HG03097 (cell line): ENCODE measurements at regions not wholly inside any gene's neighbourhood (a gene's known extent, or its start where the extent isn't known, plus 50 kb on each side); places are given as distances from the start of the nearest gene placed in this dataset.
"Not testable (repeated sequence)": the region's sequence is repeated elsewhere in the genome, so short reads cannot be mapped to it uniquely, and the experiment has no call there.

Experiments
- ATAC-seq: cut with Tn5 transposase; IDR thresholded peaks from one replicate; pipeline ENCODE4 v1.9.1; 2021; ENCODE audit not compliant: unreplicated experiment, low FRiP score

- ATAC-seq = no peak
Observed at GRCh38 chr10:109308971-109309370, 614.3 kb downstream of the XPNPEP1 start.

GRCh38 chr10:109307102-109307501, 616.2 kb downstream of the XPNPEP1 start:
- ATAC-seq = not testable (repeated sequence)

GRCh38 chr10:109306698-109307097, 616.6 kb downstream of the XPNPEP1 start:
- ATAC-seq = no peak

DNA sequence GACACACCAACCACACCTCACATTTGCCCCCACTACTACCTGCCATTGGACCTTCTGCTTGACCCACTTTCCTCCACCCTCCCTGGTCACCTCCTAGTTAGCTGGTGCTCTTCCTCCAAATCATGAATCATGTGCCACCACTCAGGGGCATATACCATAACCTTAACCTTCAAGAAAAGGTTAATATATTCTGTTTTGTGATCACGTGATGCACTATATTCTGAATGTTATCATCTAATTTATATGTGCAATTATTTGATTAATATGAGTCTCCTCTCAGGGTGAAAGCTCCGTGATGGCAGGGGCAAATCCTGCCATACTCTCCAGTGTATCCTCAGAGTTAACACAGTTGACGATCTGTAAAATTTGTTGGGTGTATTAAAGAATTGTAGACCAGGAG, 635.5 kb downstream of the XPNPEP1 start:
- ATAC-seq = no peak

- no peak for ATAC-seq
Observed at GRCh38 chr10:109282510-109282909, 640.8 kb downstream of the XPNPEP1 start.

- no peak for ATAC-seq
Observed at GRCh38 chr10:109281347-109281746, 642.0 kb downstream of the XPNPEP1 start.

DNA sequence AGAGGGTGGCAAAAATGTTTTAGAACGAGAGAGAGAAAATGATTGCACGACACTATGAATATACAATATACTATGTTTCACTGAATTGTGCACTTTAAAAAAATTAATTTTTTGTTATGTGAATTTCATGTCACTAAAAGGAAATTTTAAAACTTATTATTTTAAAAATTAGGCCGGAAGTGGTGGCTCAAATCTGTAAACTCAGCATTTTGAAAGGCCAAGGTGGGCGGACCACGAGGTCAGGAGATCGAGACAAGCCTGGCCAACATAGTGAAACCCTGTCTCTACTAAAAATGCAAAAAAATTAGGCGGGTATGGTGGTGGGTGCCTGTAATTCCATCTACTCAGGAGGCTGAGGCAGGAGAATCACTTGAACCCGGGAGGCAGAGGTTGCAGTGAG, 642.5 kb downstream of the XPNPEP1 start:
- no peak for ATAC-seq

- no peak for ATAC-seq
Observed at GRCh38 chr10:109277456-109277855, 645.9 kb downstream of the XPNPEP1 start.

DNA sequence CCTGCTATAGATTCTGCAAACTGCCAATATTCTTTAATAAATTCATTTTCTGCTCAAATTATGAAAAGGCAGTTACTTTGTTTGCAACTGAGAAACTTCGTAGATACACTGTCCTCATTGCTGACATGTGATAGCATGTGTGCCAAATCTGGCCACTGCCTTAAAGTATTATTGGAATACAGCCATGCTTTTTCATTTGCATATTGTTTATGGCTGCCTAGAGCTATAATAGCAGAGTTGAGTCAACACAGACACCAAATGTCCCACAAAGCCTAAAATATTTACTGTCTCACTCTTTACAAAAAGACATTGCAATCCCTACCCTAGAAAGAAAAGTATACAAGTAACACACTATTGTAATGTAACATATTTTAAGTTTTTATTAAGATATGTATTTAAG, 647.4 kb downstream of the XPNPEP1 start:
- no peak for ATAC-seq

DNA sequence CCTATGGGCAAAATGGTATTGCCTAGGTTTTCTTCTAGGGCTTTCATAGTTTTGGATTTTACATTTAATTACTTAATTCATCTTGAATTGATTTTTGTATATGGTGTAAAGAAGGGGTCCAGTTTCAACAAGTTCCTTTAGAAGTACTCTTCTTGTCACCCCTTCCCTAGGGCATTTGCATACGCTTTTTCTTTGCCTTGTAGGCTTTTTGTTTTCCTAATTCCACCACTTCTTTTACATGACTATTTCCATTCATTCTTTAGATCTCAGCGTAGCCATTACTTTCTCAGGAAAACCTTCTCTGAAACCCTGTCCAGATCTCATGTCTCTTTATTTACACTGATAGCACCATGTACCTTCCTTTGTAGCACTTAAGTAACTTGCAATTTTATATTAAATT, 648.6 kb downstream of the XPNPEP1 start:
- ATAC-seq = no peak

GRCh38 chr10:109270173-109270572, 653.1 kb downstream of the XPNPEP1 start:
- ATAC-seq = no peak

DNA sequence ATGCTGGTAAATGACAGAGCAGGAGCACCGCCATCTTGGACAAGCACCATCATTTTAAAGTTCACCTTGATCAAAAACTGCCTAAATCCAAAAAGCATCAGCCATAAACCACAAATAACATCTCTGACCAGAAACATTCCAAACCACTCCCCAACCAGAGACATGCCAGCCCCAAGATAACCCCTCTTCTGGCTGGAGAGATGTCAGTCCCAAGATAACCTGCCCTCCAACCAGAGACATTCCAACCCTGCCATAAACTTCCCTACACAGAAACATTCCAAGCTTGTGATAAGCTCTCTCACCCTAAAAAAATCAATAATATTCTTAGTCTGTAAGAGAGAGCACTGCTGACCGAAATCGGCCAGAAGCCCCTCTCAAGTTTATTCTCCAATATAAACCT, 659.3 kb downstream of the XPNPEP1 start:
- no peak for ATAC-seq

DNA sequence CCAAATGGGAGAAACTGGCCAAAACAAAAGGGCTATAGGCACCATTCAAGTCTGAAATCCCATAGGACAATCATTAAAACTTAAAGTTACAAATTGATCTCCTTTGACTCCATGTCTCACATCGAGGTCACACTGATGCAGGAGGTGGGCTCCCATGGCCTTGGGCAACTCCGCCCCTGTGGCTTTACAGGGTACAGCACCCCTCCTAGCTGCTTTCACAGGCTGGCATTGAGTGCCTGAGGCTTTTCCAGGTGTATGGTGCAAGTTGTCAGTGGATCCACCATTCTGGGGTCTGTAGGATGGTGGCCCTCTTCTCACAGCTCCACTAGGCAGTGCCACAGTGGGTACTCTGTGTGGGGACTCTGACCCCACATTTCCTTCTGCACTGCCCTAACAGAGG, 662.1 kb downstream of the XPNPEP1 start:
- no peak for ATAC-seq

GRCh38 chr10:109259293-109259692, 664.0 kb downstream of the XPNPEP1 start:
- no peak for ATAC-seq

- no peak for ATAC-seq
Observed at GRCh38 chr10:109253306-109253705, 670.0 kb downstream of the XPNPEP1 start.

- no peak for ATAC-seq
Observed at GRCh38 chr10:109250152-109250551, 673.2 kb downstream of the XPNPEP1 start.

- ATAC-seq = no peak
Observed at GRCh38 chr10:109247814-109248213, 675.5 kb downstream of the XPNPEP1 start.

GRCh38 chr10:109245821-109246220, 677.5 kb downstream of the XPNPEP1 start:
- no peak for ATAC-seq

DNA sequence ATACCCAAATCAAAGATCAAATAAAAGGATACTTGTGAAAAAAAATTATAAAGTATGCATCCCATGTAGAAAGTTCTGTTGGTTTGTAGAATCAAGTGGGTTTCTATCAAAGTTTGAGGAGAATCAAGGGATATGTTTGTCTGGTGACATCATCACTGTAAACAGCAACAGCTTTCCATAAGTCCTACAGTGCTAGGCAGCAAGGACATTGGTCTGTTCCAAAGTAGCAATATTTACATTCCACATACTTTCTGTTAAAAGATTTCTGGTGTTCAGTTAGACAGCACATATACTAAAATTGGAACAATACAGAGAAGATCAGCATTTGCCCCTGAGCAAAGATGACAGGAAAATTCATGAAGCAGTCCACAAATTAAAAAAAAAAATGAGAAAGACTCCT, 683.9 kb downstream of the XPNPEP1 start:
- ATAC-seq = no peak

DNA sequence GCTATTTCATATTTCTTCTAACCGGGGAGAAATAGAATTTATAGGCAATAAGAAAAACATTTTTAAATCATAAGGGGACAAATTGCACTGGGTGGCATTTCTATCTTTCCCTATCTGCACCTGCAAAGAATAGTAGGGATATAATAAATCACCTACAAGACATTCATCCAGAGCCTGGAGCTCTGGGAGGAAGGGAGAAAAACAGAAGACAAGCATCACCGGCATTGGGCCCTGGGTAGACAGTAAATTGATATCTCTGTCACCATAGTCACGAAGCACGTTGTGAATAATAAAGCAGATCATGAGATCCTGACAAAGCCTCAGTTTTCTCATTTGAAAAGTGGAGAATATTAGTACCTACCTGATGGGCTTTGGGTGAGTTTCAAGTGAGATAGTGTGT, 685.6 kb downstream of the XPNPEP1 start:
- no peak for ATAC-seq

DNA sequence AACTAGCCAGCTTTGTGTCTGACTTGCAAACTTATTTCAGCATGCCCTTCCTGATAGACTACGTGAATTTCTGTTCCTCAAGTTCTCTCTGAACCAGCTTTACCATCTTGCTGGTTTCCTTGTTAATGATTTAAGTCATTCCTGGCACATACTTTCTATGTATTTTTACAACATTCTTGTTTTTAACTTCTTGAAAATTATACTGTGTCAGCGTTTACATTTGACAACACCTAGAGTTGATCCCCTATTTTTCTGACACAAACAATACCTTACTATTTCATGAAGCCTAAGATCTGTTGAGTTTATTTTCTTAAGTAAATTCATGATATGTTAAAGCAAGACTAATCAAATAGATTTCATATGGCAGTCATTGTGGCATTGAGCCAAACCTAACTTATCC, 686.3 kb downstream of the XPNPEP1 start:
- no peak for ATAC-seq

DNA sequence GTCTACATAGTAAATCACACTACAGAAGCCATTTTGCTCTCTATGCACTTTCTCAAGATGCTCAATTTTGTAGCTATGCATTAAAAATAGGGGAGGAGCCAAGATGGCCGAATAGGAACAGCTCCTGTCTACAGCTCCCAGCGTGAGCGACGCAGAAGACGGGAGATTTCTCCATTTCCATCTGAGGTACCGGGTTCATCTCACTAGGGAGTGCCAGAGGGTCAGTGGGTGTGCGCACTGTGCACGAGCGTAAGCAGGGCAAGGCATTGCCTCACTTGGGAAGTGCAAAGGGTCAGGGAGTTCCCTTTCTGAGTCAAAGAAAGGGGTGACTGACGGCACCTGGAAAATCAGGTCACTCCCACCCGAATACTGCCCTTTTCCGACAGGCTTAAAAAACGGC, 699.8 kb downstream of the XPNPEP1 start:
- not testable (repeated sequence) for ATAC-seq

DNA sequence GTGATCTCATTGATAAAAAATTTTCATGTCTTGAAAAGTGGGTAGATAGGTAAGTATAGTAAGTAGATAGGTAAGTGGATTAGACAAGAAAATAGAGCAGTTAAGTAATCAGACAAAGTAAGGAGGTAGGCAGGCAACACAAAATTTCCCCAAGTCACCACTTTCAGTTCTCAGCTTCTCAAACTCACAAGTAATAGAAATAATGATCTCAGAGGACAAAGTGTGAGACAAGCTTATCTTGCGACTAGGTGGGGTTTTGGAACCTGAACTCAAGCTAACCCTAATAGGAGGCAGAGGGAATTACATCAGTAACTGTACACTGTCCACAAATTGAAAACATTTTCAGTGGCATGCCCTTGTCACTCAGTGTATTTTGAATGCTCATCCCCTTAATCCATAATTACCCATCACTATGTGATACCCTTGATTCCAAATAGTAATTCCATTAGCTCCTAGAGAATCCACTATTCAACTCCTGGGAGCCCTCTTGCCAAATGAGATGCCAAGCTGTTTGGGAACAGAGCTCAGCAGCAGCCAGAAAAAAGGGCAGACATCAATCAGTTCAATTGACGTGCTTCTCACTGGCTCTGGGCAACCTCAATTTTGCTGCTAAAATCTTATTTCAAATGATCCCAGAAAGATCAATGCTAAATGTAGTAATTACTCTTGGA, 703.2 kb downstream of the XPNPEP1 start:
- ATAC-seq = no peak
